Upper lobe of left lung (tissue), 4 donors: ENCODE measurements at regions not wholly inside any gene's neighbourhood (a gene's known extent, or its start where the extent isn't known, plus 50 kb on each side); places are given as distances from the start of the nearest gene placed in this dataset.

Experiments
- POLR2A ChIP-seq, 4 donors: fragments of 450-650 bp; IDR thresholded peaks; one replicate each; pipeline ENCODE4 v1.5.1; 2016 to 2017; ENCODE audit warnings: antibody characterized with exemption in 4 of 4, mild to moderate bottlenecking in 2 of 4
- POLR2AphosphoS5 ChIP-seq, 2 donors: sonication (generic); formaldehyde crosslinking; IDR thresholded peaks; one replicate each; pipeline ENCODE4 v1.5.1; 2017; ENCODE audit warnings: antibody characterized with exemption in 2 of 2

- no peak for TF ChIP-seq POLR2AphosphoS5 (IDR thresholded peaks at IDR 0.05)
- TF ChIP-seq POLR2A (IDR thresholded peaks at IDR 0.05): no peak
Measured at GRCh38 chr18:70382017-70382416, 93.2 kb downstream of the SOCS6 start.
